NCI-H1694 (cell line): ENCODE measurements at regions not wholly inside any gene's neighbourhood (a gene's known extent, or its start where the extent isn't known, plus 50 kb on each side); places are given as distances from the start of the nearest gene placed in this dataset.
"Not testable (repeated sequence)": the region's sequence is repeated elsewhere in the genome, so short reads cannot be mapped to it uniquely, and the experiment has no call there.

Experiments used
- DNase-seq: peaks from one replicate; lab custom pipeline; 2025; lab: John Stamatoyannopoulos, UW

- DNase-seq, result no peak
Measured at GRCh38 chr4:130632731-130633604, 1537.0 kb downstream of the C4orf33 start.

- DNase-seq, result no peak
Measured at GRCh38 chr4:130636486-130636885, 1540.5 kb downstream of the C4orf33 start.

GRCh38 chr4:130640592-130640991, 1544.6 kb downstream of the C4orf33 start:
- no peak for DNase-seq

- DNase-seq, result no peak
Measured at GRCh38 chr4:130646886-130647285, 1550.9 kb downstream of the C4orf33 start.

- DNase-seq, result no peak
Measured at GRCh38 chr4:130648570-130648969, 1552.6 kb downstream of the C4orf33 start.

- DNase-seq, result no peak
Measured at GRCh38 chr4:130653842-130654241, 1557.9 kb downstream of the C4orf33 start.

- no peak for DNase-seq
Measured at GRCh38 chr4:130659320-130659719, 1563.4 kb downstream of the C4orf33 start.

GRCh38 chr4:130668859-130669258, 1572.9 kb downstream of the C4orf33 start:
- DNase-seq, result no peak

DNA sequence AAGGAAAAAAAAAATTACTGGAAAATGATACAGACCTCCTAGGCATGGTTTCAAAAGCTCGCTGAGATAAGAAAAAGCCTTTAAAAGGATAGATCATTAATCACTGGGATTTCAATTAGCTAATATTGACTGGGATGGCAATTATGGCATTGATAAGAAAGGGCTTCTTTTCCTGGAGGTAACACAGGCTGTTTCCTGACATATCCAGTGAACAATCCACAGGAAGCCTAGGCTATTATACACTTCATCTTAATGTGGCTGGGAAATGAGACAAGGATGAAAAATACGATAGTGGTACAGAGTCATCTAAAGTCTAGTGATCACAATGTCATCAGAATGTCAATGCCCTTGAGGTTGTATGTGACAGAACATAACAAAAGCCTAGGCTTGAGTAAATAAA, 1579.3 kb downstream of the C4orf33 start:
- no peak for DNase-seq

DNA sequence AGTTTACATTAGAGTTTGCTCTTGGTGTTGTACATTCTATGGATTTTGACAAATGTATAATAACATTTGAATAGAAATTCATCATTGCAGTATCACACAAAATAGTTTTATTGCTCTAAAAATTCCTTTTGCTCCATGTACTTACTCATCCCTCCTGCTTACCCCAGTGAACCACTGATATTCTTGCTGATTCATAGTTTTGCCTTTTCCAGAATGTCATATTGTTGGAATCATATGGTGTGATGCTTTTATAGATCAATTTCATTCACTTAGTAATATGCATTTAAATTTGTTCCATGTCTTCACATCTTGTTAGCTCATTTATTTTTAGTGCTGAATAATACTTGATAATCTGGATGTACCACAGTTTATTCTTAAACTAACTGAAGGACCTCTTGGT, 1593.2 kb downstream of the C4orf33 start:
- no peak for DNase-seq

DNA sequence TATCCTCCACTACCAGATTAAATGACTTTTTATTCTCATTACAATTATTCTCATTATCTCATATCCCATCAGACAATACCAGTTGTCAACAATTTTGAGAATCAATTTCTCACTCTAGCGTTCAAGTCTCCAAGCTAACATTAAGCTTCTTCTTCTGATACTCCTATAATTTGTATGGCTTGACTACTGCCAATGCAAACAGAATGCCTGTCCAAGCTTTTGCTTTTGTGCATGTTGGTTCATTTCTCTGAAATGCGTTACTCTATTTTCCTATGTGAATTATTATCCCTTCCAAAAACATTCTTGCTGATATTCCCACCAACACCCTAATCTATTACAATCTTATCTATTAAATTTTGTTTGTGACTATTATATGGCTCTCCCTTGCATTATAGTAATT, 1602.3 kb downstream of the C4orf33 start:
- no peak for DNase-seq

DNA sequence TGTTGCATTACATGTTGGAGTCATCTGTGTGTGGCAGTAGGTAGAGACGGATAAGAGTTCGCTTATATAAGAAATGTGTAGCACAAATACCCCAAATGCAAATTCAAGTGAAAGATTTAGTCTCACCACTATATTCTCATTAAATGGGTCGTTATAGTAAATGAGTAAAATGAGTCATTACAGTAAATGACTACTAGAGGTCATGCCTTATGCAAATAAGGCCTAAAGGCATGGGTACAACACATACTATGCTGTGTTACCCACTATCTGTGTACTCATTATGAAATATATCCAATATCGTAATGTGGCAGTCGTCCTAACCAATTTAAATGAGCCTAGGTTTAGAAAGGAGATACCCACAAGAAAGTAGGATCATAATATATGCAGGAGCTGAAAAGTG, 1603.1 kb downstream of the C4orf33 start:
- no peak for DNase-seq

GRCh38 chr4:130703211-130703935, 1607.4 kb downstream of the C4orf33 start:
- DNase-seq, result no peak

DNA sequence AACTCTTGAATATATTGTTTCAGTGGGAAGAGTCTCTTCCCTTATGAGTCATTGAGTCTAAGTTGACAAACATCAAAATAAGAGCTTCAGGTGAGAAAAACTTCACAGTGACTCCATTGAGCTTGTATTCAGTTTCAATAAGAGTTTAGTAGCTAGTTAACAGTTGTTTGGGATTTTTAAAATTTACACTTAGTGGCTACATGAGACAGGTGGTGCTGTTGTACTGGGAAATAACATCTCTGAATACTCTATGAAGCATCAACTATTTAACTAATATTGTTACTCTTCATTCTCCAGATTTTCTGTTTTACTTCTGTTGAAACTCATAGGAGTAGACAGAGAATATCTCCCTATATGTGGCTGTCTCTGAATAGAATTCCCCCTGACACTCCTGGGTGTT, 1609.1 kb downstream of the C4orf33 start:
- peak; percentile 0 for DNase-seq

DNA sequence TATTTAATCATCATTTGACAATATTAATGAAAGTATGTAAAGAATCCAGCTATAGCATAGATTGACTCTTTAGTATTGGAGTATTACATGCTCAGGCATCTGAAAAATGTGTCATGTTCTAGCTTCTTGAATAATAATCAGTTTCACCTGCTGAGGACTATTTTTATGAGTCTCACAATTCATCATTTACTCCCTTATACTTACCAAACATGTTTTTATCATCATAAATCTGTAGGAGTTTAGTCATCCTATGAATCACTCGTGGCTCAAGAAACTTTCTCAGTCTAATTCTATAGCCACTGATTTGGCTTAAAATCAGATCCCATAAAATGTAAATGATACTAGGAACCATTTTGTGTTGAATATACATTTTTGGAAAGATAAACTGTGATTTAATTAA, 1616.1 kb downstream of the C4orf33 start:
- no peak for DNase-seq

DNA sequence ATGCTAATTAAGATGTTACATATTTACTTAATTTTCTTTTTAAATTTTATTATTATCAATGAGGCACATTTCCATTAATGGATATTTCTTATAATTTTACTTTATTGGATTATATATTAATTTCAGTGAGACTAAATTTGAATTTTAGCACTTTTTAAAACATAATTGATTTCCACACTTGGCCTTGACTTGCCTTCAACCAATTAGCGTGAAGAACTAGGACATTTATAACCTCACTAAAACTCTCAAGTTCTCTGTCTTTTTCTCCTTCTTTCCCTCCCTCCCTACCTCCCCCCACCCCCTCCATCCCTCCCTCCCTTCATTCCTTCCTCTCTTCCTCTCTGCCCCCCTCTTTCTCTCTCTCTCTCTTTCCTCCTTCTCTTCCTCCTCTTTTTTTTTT, 1618.1 kb downstream of the C4orf33 start:
- no peak for DNase-seq

DNA sequence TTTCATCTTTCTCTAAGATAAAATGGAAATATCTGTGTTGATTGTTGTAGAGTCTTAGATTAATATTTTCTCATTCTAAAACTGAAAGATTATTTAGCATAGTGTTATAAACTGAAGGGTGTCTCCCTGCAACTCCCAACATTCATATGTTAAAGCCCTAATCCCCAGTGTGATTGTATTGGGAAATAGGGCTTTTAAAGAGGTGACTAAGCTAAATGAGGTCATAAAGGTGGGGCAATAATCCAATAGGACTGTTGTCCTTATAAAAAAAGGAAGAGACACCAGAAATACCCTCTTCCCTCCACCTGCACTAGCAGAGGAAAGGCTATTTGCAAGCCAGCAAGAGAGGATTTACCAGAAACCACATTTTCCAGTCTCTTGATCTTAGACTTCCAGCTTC, 1626.4 kb downstream of the C4orf33 start:
- DNase-seq, result no peak

GRCh38 chr4:130736436-130737185, 1640.7 kb downstream of the C4orf33 start:
- no peak for DNase-seq

GRCh38 chr4:130738233-130738632, 1642.3 kb downstream of the C4orf33 start:
- no peak for DNase-seq

- DNase-seq, result peak; percentile 3
Measured at GRCh38 chr4:130747842-130748241, 1651.9 kb downstream of the C4orf33 start.

DNA sequence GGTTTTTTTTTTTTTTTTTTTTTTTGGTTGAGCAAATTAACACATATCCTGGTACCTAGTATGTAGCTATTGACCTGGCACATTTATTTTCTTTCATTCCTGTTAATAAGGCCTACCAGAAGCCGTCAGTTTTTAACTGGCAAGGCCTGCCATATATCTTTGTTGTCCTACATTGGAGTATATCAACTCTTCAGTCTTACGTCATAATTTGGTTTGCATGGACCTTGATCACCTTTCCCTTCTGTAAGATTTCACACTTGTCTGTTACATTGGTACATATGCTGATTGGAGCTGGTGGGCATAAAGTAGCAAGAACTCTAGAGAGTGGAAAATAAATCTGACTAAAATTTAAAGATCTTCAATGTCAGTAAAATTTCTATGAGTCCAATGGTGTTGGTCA, 1658.0 kb downstream of the C4orf33 start:
- no peak for DNase-seq

GRCh38 chr4:130760246-130760645, 1664.3 kb downstream of the C4orf33 start:
- no peak for DNase-seq

GRCh38 chr4:130767384-130767783, 1671.4 kb downstream of the C4orf33 start:
- DNase-seq, result not testable (repeated sequence)
